PFSK-1 (cell line): ENCODE measurements at regions not wholly inside any gene's neighbourhood (a gene's known extent, or its start where the extent isn't known, plus 50 kb on each side); places are given as distances from the start of the nearest gene placed in this dataset.

Source experiments
- POLR2AphosphoS5 ChIP-seq: IDR thresholded peaks from 2 replicates; pipeline ENCODE4 v1.6.1; 2012; ENCODE audit warnings: low read depth, mild to moderate bottlenecking, control low read depth, low read length, moderate library complexity
- REST ChIP-seq, 2 experiments: IDR thresholded peaks; 2 replicates each; pipeline versions ENCODE4 v1.6.1 to v1.8.0; 2011 to 2012; ENCODE audit warnings: low read depth in 2 of 2, low read length in 2 of 2, control low read depth in 1 of 2, inconsistent platforms in 1 of 2, mild to moderate bottlenecking in 1 of 2, moderate library complexity in 1 of 2; ENCODE audit not compliant: insufficient read depth in 1 of 2
- SIN3A ChIP-seq: IDR thresholded peaks from 2 replicates; pipeline ENCODE4 v1.6.1; 2012; ENCODE audit warnings: mild to moderate bottlenecking, low read length, moderate library complexity, borderline replicate concordance; ENCODE audit not compliant: insufficient read depth
- TAF1 ChIP-seq: IDR thresholded peaks from 2 replicates; pipeline ENCODE4 v1.6.1; 2012; ENCODE audit warnings: low read length, control low read depth, borderline replicate concordance; ENCODE audit not compliant: insufficient read depth

GRCh38 chr3:5332270-5332956 lies 144.9 kb downstream of the EDEM1 start:
- no peak for TF ChIP-seq REST (IDR thresholded peaks at IDR 0.05; ENCODE audit: insufficient read depth in 1 of 2, low read depth in 2 of 2, low read length in 2 of 2)
- TF ChIP-seq POLR2AphosphoS5, result no peak
- TF ChIP-seq TAF1, result no peak
- no peak for TF ChIP-seq SIN3A
